ENCODE measurements at regions not wholly inside any gene's neighbourhood (a gene's known extent, or its start where the extent isn't known, plus 50 kb on each side); places are given as distances from the start of the nearest gene placed in this dataset.

DNA sequence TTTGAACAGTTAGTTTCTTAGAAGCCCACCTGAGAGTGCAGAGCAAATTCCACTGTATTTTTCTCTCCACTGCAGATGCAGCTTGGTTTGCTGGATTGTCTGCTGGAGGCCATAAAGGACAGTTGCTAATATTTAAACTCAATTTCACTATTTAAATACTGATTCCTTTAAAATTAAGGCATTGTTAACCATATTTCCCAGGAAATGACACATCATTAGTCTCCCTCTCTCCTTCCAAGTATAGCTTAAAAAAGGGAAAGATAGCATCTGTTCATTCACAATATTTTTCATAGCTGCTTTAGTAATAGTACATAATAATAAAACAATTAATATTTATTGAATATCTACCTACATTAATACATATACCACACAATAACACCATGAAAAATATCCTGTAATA lies 252.9 kb downstream of the HGF start (continued):
- TF ChIP-seq, protein P1, sequence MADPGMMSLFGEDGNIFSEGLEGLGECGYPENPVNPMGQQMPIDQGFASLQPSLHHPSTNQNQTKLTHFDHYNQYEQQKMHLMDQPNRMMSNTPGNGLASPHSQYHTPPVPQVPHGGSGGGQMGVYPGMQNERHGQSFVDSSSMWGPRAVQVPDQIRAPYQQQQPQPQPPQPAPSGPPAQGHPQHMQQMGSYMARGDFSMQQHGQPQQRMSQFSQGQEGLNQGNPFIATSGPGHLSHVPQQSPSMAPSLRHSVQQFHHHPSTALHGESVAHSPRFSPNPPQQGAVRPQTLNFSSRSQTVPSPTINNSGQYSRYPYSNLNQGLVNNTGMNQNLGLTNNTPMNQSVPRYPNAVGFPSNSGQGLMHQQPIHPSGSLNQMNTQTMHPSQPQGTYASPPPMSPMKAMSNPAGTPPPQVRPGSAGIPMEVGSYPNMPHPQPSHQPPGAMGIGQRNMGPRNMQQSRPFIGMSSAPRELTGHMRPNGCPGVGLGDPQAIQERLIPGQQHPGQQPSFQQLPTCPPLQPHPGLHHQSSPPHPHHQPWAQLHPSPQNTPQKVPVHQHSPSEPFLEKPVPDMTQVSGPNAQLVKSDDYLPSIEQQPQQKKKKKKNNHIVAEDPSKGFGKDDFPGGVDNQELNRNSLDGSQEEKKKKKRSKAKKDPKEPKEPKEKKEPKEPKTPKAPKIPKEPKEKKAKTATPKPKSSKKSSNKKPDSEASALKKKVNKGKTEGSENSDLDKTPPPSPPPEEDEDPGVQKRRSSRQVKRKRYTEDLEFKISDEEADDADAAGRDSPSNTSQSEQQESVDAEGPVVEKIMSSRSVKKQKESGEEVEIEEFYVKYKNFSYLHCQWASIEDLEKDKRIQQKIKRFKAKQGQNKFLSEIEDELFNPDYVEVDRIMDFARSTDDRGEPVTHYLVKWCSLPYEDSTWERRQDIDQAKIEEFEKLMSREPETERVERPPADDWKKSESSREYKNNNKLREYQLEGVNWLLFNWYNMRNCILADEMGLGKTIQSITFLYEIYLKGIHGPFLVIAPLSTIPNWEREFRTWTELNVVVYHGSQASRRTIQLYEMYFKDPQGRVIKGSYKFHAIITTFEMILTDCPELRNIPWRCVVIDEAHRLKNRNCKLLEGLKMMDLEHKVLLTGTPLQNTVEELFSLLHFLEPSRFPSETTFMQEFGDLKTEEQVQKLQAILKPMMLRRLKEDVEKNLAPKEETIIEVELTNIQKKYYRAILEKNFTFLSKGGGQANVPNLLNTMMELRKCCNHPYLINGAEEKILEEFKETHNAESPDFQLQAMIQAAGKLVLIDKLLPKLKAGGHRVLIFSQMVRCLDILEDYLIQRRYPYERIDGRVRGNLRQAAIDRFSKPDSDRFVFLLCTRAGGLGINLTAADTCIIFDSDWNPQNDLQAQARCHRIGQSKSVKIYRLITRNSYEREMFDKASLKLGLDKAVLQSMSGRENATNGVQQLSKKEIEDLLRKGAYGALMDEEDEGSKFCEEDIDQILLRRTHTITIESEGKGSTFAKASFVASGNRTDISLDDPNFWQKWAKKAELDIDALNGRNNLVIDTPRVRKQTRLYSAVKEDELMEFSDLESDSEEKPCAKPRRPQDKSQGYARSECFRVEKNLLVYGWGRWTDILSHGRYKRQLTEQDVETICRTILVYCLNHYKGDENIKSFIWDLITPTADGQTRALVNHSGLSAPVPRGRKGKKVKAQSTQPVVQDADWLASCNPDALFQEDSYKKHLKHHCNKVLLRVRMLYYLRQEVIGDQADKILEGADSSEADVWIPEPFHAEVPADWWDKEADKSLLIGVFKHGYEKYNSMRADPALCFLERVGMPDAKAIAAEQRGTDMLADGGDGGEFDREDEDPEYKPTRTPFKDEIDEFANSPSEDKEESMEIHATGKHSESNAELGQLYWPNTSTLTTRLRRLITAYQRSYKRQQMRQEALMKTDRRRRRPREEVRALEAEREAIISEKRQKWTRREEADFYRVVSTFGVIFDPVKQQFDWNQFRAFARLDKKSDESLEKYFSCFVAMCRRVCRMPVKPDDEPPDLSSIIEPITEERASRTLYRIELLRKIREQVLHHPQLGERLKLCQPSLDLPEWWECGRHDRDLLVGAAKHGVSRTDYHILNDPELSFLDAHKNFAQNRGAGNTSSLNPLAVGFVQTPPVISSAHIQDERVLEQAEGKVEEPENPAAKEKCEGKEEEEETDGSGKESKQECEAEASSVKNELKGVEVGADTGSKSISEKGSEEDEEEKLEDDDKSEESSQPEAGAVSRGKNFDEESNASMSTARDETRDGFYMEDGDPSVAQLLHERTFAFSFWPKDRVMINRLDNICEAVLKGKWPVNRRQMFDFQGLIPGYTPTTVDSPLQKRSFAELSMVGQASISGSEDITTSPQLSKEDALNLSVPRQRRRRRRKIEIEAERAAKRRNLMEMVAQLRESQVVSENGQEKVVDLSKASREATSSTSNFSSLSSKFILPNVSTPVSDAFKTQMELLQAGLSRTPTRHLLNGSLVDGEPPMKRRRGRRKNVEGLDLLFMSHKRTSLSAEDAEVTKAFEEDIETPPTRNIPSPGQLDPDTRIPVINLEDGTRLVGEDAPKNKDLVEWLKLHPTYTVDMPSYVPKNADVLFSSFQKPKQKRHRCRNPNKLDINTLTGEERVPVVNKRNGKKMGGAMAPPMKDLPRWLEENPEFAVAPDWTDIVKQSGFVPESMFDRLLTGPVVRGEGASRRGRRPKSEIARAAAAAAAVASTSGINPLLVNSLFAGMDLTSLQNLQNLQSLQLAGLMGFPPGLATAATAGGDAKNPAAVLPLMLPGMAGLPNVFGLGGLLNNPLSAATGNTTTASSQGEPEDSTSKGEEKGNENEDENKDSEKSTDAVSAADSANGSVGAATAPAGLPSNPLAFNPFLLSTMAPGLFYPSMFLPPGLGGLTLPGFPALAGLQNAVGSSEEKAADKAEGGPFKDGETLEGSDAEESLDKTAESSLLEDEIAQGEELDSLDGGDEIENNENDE (IDR thresholded peaks at IDR 0.05; ENCODE audit: insufficient replicate concordance, low read length): no peak
- TF ChIP-seq, protein P2, sequence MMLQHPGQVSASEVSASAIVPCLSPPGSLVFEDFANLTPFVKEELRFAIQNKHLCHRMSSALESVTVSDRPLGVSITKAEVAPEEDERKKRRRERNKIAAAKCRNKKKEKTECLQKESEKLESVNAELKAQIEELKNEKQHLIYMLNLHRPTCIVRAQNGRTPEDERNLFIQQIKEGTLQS (IDR thresholded peaks at IDR 0.05; ENCODE audit: insufficient read depth, low read depth, low read length): no peak
- no peak for TF ChIP-seq SIX5 (IDR thresholded peaks at IDR 0.05; ENCODE audit: low read depth, low read length)
